HG03135 (cell line): ENCODE measurements at regions not wholly inside any gene's neighbourhood (a gene's known extent, or its start where the extent isn't known, plus 50 kb on each side); places are given as distances from the start of the nearest gene placed in this dataset.
A peak's percentile ranks its signal among the peaks of the same experiment; 100 is the strongest.
"Not testable (repeated sequence)": the region's sequence is repeated elsewhere in the genome, so short reads cannot be mapped to it uniquely, and the experiment has no call there.

Experiments
- ATAC-seq: cut with Tn5 transposase; IDR thresholded peaks from one replicate; pipeline ENCODE4 v1.9.1; 2021; ENCODE audit warnings: mild to moderate bottlenecking, moderate library complexity; ENCODE audit not compliant: unreplicated experiment

DNA sequence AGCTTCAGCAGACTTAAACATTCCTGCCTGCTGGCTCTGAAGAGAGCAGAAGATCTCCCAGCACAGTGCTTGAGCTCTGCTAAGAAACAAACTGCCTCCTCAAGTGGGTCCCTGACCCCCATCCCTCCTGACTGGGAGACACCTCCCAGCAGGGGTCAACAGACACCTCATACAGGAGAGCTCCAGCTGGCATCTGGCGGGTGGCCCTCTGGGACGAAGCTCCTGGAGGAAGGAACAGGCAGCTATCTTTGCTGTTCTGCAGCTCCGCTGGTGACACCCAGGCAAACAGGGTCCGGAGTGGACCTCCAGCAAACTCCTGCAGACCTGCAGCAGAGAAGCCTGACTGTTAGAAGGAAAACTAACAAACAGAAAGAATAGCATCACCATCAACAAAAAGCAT is 139.3 kb downstream of the ATXN7L3B start:
- ATAC-seq: not testable (repeated sequence)

DNA sequence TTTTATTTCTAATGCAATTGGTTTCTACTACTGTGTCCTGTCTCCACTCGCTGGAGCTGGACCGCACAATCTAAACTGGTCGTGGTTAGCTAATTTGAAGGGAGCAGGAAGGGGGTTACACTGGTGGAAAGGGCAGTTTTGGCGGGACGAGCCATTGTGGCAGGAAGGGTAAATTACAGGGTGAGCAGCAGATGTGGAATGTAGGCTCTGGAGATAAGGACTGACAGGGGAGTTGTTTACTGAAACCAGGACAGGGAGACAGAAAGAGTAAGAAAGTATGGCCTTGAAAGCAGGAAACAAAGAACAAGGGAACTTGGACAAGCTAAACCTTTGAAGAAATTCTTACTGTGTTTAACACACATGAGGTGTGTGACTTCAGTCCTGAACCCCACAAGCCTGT is 147.8 kb downstream of the ATXN7L3B start:
- no peak for ATAC-seq

DNA sequence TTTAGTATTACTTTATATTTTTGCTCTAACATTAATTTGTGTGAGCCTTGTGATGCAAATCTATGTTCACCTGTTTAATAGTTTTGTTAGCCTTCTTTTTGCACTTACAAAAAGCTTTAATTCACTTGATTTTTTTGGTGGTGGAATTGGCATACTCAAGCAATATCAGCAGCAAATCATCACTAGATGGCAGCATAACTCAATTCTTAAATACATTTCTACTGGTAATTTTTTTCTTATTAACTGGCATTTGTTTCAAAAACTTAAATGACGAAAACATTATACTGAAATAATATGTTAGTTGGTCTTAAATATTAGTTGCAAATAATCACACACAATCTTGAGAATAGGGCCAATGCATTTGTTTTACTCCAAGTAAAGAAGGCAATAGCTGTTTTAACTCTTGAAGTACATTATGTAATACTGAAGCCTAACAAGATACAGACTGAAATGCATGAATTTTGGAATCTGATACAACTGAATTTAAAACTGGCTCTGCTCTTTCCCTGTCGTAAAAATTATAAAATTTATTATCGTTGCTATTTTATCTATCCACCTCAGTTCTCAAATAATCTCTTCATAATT is 151.5 kb downstream of the ATXN7L3B start:
- no peak for ATAC-seq

DNA sequence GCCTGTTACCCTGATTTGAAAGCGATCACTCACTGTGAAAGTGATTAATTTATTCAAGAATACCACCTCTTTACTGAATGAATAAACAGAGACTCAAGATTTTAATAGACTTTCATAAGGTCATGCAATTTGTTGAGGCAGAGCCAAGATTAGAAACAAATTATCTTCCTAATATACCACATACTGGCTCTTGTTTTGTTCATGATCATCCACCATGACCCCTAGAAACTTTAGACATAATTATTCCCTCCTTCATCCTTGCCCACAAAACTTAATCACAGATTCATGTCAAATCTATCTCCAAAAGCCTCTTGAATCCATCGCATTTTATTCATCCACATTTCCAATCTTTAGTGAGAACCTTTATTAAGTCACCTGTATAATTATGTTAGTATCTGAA is 152.3 kb downstream of the ATXN7L3B start:
- no peak for ATAC-seq

DNA sequence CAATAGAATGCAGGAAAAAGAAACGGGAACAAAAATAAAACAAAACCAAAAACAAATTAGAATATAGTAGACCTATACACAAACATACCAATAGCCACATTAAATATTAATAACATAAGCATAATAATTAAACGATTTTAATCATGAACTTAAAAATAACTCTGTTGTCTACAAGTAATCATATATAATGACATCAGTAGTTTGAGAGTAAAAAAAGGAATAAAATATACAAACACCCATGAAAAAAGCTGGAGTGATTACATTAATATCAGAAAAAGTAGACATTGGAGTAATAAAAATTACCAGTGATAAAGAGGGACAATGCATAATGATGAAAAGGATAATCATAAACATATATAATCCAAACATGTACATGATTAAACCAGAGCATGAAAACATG is 181.8 kb downstream of the ATXN7L3B start:
- no peak for ATAC-seq

DNA sequence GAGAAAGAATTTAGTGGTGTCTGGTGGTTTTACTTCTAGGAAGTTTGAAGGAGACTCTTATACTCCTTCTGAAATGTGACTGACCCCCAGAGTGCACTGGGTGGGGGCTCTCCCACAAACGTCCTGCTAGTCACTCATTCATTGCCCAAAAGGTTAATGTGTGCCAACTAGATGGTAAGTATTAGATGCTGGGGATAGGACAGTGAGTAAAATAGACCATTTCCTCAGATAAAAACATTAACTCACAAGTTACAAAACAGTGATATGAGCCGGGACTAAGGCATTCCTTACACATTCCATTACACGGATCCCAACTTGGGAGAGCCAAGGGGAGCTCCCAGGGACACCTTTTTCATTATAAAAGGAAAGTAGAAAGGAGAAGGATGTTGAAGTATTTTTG is 185.1 kb downstream of the ATXN7L3B start:
- peak; percentile 53 for ATAC-seq

DNA sequence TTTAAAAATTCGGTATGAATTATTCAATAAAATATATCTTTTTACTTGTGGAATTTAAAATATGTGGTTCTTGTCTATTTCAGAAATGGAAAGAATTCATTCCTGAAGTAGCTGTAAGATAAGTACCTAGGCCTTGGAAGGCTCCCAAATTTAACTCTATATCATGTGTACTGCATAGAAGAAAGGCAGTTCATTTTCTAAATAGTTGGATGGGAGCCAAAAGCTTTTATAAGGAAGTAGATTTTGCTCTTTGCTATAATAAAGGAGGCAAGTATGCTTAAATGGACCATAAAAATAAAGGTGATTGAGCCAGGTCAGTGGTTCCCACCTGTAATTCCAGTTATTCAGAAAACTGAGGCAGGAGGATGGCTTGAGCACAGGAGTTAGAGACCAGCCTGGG is 187.5 kb downstream of the ATXN7L3B start:
- no peak for ATAC-seq

DNA sequence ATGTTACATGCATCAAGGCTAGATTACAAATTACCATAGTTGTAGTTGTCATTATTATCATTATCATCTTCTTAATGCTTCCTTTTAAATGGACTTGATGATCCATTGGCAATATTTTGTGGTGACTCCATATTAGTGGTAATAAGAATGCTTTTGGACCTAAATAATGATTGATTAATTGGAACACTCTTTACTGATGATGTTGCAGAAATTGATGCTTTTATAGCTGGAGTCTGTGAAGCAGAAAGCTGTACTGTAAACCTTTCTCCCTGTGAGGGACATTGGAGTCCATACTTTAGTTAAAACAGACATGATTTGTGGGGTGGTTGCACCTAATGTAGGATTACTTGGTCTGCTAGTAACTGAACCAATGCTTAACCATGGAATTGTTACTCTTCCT is 190.4 kb downstream of the ATXN7L3B start:
- ATAC-seq: no peak

DNA sequence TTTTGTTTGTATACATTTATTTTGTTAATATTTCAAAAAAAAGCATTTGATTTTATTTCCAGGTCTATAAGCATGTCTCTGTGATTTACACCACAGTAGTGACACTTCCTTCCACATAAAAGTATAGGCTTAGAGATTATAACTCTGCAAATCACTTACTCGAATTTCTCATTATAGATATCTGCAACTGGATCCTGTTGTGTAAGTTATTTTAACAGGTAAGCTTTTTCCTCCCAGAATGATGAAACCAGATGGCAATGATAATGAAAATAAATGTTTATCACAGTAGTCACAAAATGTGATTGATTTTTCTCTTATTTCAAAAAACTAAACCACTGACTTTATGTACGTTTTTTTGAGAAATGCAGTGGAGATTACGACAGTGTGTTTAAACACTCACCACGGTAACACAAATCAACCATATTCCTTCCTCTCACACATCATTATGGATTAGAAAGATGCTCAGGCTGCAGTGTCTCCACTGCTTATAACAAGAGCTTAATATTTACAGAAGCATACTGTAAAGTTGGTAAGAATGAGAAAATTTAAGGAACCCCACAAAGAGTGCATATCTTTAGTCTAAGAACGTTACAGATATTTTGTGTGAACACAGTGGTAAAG is 194.6 kb downstream of the ATXN7L3B start:
- ATAC-seq: no peak

DNA sequence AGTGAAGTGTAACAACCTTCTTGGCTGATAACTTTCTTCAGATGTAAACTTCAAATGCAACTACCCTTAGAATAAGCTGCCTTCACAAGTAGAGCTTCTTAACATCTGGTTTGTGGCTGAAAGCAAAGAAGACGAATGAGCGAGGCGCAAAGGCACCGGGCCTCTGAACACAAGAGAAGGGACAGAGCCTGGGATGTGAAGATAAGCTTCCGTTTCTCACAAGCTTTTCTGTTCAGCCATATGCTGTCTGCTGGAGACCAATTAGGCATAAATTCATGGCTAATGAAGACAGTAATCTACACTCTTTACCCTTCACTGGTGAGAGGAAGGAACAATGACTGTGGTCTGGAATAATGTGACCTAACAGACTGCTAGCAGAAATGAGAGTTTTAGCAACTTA is 195.2 kb downstream of the ATXN7L3B start:
- ATAC-seq: no peak

DNA sequence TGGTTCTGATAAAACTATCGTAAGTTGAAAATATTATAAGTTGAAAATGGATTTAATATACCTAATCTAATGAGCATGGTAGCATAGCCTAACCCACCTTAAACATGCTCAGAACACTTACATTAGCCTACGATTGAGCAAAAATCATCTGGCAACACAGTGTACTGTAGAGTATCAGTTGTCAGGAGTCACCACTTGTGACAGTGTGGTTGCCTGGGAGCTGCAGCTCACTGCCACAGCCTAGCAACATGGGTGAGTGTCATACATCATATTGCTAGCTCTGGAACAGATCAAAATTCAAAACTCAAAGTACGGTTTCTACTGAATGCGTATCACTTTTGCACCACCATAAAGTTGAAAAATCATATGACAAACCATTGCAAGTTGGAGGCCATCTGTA is 203.5 kb downstream of the ATXN7L3B start:
- ATAC-seq: no peak

DNA sequence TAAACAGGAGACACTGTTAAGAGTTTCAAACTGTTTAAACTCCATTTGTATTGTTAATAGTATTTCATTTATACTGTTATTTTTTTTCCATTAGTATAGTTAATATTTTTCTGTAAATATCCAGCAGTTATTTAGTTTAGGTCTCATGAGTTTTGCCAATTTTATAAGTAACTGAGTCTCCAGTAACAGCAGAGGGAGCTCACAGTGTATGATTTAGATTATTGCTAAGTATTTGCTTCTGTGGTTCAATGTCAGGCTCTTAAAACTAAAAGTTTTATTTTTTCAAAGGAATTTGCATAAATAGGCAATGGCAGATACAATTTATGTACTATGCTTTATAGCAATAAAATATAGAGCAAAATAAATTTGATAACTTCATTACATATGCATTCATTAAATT is 209.7 kb downstream of the ATXN7L3B start:
- no peak for ATAC-seq

DNA sequence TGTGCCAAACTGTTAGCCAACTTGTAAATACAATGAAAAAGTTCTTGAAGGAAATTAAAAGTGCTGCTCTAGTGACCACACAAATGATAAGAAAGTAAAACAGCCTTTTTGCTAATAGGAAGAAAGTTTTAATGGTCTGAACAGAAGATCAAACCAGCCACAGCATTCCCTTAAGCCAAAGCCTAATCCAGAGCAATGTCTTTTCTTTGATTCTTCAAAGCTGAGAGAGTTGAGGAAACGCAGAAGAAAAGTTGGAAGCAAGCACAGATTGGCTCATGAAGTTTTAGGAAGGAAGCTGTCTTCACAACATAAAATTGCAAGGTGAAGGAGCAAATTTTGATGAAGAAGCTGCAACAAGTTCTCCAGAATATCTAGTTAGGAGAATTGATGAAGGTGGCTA is 213.8 kb downstream of the ATXN7L3B start:
- ATAC-seq: no peak

DNA sequence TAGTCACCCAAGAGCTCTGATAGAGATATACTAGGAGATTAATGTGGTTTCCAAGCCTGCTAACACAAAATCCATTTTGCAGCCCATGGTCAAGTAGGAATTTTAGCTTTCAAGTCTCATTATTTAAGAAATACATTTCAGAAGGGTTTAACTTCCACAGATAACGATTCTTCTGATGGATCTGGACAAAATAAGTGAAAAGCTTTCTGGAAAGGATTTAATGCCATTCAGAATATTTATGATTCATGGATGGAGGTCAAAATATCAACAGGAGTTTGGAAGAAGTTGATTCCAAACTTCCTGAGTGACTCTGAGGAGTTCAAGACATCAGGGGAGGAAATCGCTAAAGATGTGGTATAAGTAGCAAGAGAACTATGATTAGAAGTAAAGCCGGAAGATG is 214.6 kb downstream of the ATXN7L3B start:
- ATAC-seq: no peak

DNA sequence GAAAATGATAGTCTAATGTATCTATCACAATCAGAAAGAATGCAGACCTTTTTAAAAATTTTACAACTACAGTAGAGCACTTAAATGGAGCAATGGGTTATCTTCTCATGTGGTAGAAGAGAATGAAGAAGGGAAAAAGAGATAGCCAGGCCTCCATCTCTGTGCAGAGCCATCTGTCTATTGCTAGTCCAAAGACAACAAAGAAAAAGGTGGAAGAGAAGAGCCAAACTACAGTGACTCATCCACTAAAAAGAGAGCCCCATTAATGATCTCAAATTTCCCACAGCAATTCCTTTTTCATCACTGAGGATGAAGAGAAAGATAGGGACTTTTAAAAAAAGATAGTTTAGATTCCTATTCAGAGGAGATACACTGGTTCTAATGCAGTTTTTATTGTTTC is 232.9 kb downstream of the ATXN7L3B start:
- no peak for ATAC-seq

DNA sequence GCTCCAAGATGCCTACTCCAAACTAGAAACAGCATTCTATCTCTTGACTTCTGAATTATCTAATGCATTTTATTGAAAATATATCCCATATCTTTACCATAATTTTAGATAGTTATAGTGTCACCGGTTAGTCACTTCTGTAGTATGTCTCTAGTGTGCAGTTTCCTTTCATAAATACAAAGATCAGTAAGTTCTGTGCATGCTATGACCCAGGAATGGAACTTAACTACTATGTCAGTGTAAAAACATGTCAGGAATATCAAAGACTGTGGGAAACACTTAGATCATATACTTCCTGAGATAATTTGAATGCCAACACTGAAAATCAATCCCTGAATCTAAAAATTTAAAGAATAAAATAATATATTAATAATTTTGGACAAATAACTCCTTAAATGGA is 237.6 kb downstream of the ATXN7L3B start:
- no peak for ATAC-seq

DNA sequence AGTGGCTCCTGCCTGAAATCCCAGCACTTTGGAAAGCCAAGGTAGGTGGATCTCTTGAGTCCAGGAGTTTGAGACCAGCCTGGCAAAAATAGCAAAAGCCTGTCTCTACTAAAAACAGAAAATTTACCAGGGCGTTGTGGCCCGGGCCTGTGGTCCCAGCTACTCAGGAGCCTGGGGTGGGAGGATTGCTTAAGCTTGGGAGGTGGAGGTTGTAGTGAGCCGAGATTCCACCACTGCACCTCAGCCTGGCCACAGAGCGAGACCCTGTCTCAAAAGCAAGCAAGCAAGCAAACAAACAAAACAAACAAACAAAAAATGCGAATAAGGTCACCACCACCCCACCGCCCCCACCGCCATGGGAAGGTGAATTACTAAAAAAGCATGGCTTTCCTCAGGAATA is 238.7 kb downstream of the ATXN7L3B start:
- no peak for ATAC-seq

DNA sequence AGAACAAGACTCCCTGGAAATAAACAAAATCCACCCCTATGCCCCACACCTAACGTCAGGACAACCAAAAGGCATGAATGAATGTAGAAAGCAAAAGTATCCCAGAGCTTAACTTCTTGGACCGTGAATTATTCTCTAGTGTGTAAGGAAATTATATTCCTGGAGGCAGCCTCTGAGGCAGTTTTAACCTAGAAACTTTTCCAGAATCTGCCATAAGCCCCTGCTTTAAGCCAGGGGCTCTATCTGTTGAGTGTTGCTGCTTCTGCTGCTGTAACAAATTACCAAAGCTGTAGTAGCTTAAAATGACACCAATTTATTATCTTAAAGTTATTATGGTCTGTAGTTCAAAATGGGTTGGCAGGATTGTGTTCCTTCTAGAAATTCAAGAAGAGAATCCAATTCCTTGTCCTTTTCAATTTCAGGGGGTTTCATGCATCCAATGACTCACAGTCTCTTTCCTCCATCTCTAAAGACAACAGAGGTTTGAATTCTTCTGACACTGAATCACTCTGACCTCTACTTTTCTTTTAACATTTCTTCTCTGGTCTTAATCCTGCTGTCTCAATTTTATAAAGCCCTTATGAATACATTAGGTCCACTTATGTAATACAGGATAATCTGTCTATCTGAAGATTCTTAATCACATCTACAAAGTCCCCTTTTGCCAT is 242.7 kb downstream of the ATXN7L3B start:
- no peak for ATAC-seq

DNA sequence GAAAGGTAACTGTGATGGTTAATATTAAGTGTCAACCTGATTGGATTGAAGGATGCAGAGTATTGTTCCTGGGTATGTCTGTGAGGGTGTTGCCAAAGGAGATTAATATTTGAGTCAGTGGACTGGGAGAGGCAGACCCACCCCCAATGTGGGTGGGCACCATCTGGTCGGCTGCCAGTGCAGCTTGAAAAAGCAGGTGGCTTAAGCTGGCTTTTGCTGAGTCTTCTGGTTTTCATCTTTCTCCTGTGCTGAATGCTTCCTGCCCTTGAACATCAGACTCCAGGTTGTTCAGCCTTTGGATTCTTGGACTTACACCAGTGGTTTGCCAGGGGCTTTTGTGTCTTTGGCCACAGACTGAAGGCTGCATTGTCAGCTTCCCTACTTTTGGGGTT is 243.2 kb downstream of the ATXN7L3B start:
- ATAC-seq: not testable (repeated sequence)

DNA sequence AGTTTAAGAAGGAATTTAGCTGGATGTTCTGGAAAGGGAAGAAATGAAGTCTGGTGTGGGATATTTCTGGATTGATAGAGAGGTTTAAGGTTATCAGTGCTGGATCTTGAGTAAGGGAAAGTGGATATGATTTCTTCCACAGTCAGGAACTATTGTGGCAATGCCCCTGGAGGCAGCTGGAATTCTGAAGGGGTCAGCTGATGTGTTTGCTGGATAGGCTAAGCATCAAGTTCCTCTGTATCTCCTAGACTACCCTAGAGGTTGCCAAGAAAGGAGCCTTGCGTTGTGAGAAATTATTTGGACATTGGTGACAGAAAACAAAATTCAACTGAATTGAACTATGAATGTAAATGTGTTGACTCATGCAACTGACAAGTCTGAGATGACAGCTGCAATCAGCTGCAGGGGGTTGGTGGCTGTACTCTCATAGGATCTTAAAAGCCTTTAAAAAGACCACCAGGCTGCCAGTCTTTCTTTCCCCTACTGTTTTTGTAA is 244.4 kb downstream of the ATXN7L3B start:
- no peak for ATAC-seq

DNA sequence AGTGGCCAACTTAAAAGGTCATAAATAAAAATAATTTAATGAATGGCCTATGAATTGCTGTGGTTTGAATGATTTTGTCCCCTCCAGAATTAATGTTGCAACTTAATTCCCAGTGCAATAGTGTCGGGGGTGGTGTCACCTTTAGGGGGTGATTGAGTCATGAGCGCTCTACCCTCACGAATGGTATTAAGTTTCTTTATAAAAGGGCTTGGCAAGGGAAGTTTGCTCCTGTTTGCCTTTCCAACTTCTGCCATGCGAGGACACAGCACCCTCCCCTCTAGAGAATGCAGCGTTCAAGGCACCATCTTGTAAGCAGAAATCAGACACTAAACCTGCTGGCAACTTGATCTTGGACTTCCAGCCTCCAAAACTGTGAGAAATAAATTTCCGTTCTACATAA is 253.3 kb downstream of the ATXN7L3B start:
- ATAC-seq: no peak

DNA sequence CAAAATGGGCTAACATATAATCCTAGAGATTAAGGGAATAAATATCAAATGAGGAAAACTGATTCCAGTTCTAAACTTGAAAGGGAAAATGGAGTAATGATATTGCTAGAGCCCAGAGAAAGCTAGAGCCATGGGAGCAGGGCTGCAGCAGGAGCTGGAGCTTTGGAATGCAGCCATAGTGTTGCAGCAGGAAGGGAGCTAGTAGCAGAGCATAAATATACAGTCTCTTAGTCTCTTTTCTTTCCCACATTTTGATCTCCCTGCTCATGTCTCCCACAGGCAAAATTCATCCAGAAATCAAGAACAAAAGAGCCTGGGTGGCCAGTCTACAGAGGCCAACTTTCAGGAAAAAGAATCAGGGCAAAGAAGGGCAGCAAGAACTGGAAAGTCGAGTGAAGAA is 253.7 kb downstream of the ATXN7L3B start:
- no peak for ATAC-seq
